Parathyroid adenoma (tissue), 2 donors: ENCODE measurements at regions not wholly inside any gene's neighbourhood (a gene's known extent, or its start where the extent isn't known, plus 50 kb on each side); places are given as distances from the start of the nearest gene placed in this dataset.

Experiments used
- H2AFZ ChIP-seq: fragments of 300-600 bp; sonication (generic); one replicate; pipeline ENCODE4 v1.7.0; 2017; ENCODE audit warnings: antibody characterized with exemption, mild to moderate bottlenecking
- H3K27ac ChIP-seq: fragments of 300-600 bp; sonication (generic); one replicate; pipeline ENCODE4 v1.7.0; 2017
- H3K27me3 ChIP-seq: fragments of 300-600 bp; sonication (generic); one replicate; pipeline ENCODE4 v1.7.0; 2017; ENCODE audit warnings: low read length; ENCODE audit not compliant: control insufficient read depth, insufficient read depth
- H3K36me3 ChIP-seq: fragments of 300-600 bp; sonication (generic); one replicate; pipeline ENCODE4 v1.7.0; 2017; ENCODE audit warnings: low read length; ENCODE audit not compliant: control insufficient read depth, insufficient read depth
- H3K4me1 ChIP-seq: fragments of 300-600 bp; sonication (generic); one replicate; pipeline ENCODE4 v1.7.0; 2017; ENCODE audit warnings: control low read depth
- H3K4me2 ChIP-seq: fragments of 300-600 bp; sonication (generic); one replicate; pipeline ENCODE4 v1.7.0; 2017; ENCODE audit warnings: low read length
- H3K4me3 ChIP-seq: fragments of 300-600 bp; sonication (generic); one replicate; pipeline ENCODE4 v1.7.0; 2017; ENCODE audit warnings: low read depth, low read length
- H3K79me2 ChIP-seq: fragments of 300-600 bp; sonication (generic); one replicate; pipeline ENCODE4 v1.7.0; 2017; ENCODE audit warnings: control low read depth
- H3K9ac ChIP-seq: fragments of 300-600 bp; sonication (generic); one replicate; pipeline ENCODE4 v1.7.0; 2017; ENCODE audit warnings: mild to moderate bottlenecking
- H3K9me3 ChIP-seq: fragments of 300-600 bp; sonication (generic); one replicate; pipeline ENCODE4 v1.7.0; 2017; ENCODE audit warnings: low read length; ENCODE audit not compliant: control insufficient read depth
- TF ChIP-seq, protein P1 (sequence below): fragments of 300-600 bp; sonication (generic); IDR thresholded peaks from one replicate; pipeline ENCODE4 v1.7.0; 2017; ENCODE audit warnings: antibody characterized with exemption, mild to moderate bottlenecking
- donor health status: primary hyperparathyroidism.

GRCh38 chr1:191125950-191126349, 648.3 kb upstream of the BRINP3 start:
- no peaks in the 10 kb centered on the region for H3K4me1 ChIP-seq
- no peak overlapping the region for H3K27ac ChIP-seq
- H3K4me3 ChIP-seq, result no peak overlapping the region
- no peaks in the 10 kb centered on the region for H3K36me3 ChIP-seq
- H3K9ac ChIP-seq, result no peak overlapping the region
- TF ChIP-seq, protein P1, sequence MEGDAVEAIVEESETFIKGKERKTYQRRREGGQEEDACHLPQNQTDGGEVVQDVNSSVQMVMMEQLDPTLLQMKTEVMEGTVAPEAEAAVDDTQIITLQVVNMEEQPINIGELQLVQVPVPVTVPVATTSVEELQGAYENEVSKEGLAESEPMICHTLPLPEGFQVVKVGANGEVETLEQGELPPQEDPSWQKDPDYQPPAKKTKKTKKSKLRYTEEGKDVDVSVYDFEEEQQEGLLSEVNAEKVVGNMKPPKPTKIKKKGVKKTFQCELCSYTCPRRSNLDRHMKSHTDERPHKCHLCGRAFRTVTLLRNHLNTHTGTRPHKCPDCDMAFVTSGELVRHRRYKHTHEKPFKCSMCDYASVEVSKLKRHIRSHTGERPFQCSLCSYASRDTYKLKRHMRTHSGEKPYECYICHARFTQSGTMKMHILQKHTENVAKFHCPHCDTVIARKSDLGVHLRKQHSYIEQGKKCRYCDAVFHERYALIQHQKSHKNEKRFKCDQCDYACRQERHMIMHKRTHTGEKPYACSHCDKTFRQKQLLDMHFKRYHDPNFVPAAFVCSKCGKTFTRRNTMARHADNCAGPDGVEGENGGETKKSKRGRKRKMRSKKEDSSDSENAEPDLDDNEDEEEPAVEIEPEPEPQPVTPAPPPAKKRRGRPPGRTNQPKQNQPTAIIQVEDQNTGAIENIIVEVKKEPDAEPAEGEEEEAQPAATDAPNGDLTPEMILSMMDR, result no peak
- H3K4me2 ChIP-seq, result no peak overlapping the region
- no peaks in the 10 kb centered on the region for H3K79me2 ChIP-seq
- H2AFZ ChIP-seq, result no peak overlapping the region
- no peaks in the 10 kb centered on the region for H3K9me3 ChIP-seq
- H3K27me3 ChIP-seq, result no peaks in the 10 kb centered on the region

- Histone ChIP-seq H3K27ac (no peak overlapping the region), H2AFZ (no peak overlapping the region), H3K4me3 (no peak overlapping the region), H3K79me2 (no peaks in the 10 kb centered on the region), H3K9ac (no peak overlapping the region), H3K36me3 (no peaks in the 10 kb centered on the region), H3K4me2 (no peak overlapping the region), H3K27me3 (no peaks in the 10 kb centered on the region), H3K9me3 (no peaks in the 10 kb centered on the region), H3K4me1 (no peaks in the 10 kb centered on the region)
- TF ChIP-seq, protein P1, result no peak
Measured at GRCh38 chr1:191134796-191135195, 657.1 kb upstream of the BRINP3 start.

DNA sequence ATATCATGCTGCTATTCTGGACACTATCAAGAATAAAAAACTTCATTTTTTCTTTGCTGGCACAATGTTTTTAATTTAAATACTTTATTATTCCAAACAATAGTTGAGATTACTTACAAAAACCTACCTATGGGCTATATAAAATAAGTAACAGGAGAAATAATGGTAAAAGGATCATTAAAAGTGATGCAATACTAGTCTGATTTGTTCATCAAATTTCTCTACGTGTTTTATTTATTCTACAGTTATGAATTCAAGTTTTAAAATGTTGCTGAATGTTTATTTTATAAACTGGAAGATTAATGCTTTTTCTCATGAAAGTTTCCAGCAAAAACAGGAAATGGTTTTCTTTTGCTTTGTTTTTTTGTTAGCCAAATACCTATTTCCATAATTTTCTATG, 662.4 kb upstream of the BRINP3 start:
- no peaks in the 10 kb centered on the region for H3K4me1 ChIP-seq
- H3K9ac ChIP-seq, result no peak overlapping the region
- H3K79me2 ChIP-seq, result no peaks in the 10 kb centered on the region
- no peak overlapping the region for H3K4me2 ChIP-seq
- H3K9me3 ChIP-seq, result no peaks in the 10 kb centered on the region
- H3K36me3 ChIP-seq, result no peaks in the 10 kb centered on the region
- no peak overlapping the region for H3K4me3 ChIP-seq
- no peaks in the 10 kb centered on the region for H3K27me3 ChIP-seq
- TF ChIP-seq, protein P1, result no peak
- H2AFZ ChIP-seq, result no peak overlapping the region
- no peak overlapping the region for H3K27ac ChIP-seq

- TF ChIP-seq, protein P1, result no peak
- Histone ChIP-seq H3K27ac (no peak overlapping the region), H3K9ac (no peak overlapping the region), H3K4me2 (no peak overlapping the region), H3K9me3 (no peaks in the 10 kb centered on the region), H3K4me3 (no peak overlapping the region), H3K27me3 (no peaks in the 10 kb centered on the region), H3K4me1 (no peaks in the 10 kb centered on the region), H2AFZ (no peak overlapping the region), H3K79me2 (no peaks in the 10 kb centered on the region), H3K36me3 (no peaks in the 10 kb centered on the region)
Measured at GRCh38 chr1:191142748-191143147, 665.1 kb upstream of the BRINP3 start.

- Histone ChIP-seq H3K4me2 (no peak overlapping the region), H2AFZ (no peak overlapping the region), H3K9ac (no peak overlapping the region)
Measured at GRCh38 chr1:191145834-191146233, 668.2 kb upstream of the BRINP3 start.

More at GRCh38 chr1:191145834-191146233, 668.2 kb upstream of the BRINP3 start:
- TF ChIP-seq, protein P1, result no peak
- Histone ChIP-seq H3K9me3 (no peaks in the 10 kb centered on the region), H3K27me3 (no peaks in the 10 kb centered on the region), H3K4me3 (no peak overlapping the region), H3K79me2 (no peaks in the 10 kb centered on the region), H3K27ac (no peak overlapping the region), H3K36me3 (no peaks in the 10 kb centered on the region), H3K4me1 (no peaks in the 10 kb centered on the region)
